Activated CD4-positive, alpha-beta T cell treated with anti-CD3 and anti-CD28 coated beads, Interleukin-2, amount 10 ng/mL, durations not matched to agents 24 days and 14 days (primary cell): ENCODE measurements at regions not wholly inside any gene's neighbourhood (a gene's known extent, or its start where the extent isn't known, plus 50 kb on each side); places are given as distances from the start of the nearest gene placed in this dataset.
"Not testable (repeated sequence)": the region's sequence is repeated elsewhere in the genome, so short reads cannot be mapped to it uniquely, and the experiment has no call there.

Source experiments
- DNase-seq: peaks from one replicate; pipeline ENCODE4 v3.0.0; 2022
- H3K27ac Mint-ChIP-seq: one replicate; pipeline ENCODE4 v1.8.0; 2022; ENCODE audit warnings: mild to moderate bottlenecking, mixed read lengths
- H3K27me3 Mint-ChIP-seq: one replicate; pipeline ENCODE4 v1.8.0; 2022; ENCODE audit warnings: mixed read lengths
- H3K36me3 Mint-ChIP-seq: one replicate; pipeline ENCODE4 v1.8.0; 2022; ENCODE audit warnings: low read depth, mild to moderate bottlenecking, mixed read lengths
- H3K4me1 Mint-ChIP-seq: one replicate; pipeline ENCODE4 v1.8.0; 2021; ENCODE audit warnings: mixed read lengths
- H3K4me3 Mint-ChIP-seq: one replicate; pipeline ENCODE4 v1.8.0; 2022; ENCODE audit warnings: mild to moderate bottlenecking, moderate library complexity, mixed read lengths
- H3K9me3 Mint-ChIP-seq: one replicate; pipeline ENCODE4 v1.8.0; 2021; ENCODE audit warnings: mixed read lengths
- intact Hi-C: fragments of 100-400 bp; cut with micrococcal nuclease; formaldehyde crosslinking; loops from one replicate; pipeline ENCODE4 v1.15.1; 2023

GRCh38 chr4:181061787-181062186 lies 1181.4 kb upstream of the TENM3 start:
- Mint-ChIP-seq H3K27ac (no peak overlapping the region), H3K27me3 (no peaks in the 10 kb centered on the region), H3K4me1 (no peaks in the 10 kb centered on the region), H3K36me3 (no peaks in the 10 kb centered on the region), H3K9me3 (peaks cover 3% of the 10 kb centered on the region), H3K4me3 (no peak overlapping the region)
- intact Hi-C loops: no loop called here
- DNase-seq: no peak

GRCh38 chr4:181063212-181063611 lies 1180.0 kb upstream of the TENM3 start:
- H3K27me3 Mint-ChIP-seq: no peaks in the 10 kb centered on the region

GRCh38 chr4:181077341-181077740 lies 1165.9 kb upstream of the TENM3 start:
- intact Hi-C loops: no loop called here
- Mint-ChIP-seq H3K9me3 (no peaks in the 10 kb centered on the region), H3K27me3 (no peaks in the 10 kb centered on the region), H3K27ac (no peak overlapping the region), H3K4me3 (no peak overlapping the region), H3K36me3 (no peaks in the 10 kb centered on the region), H3K4me1 (no peaks in the 10 kb centered on the region)
- DNase-seq: no peak

More at GRCh38 chr4:181063212-181063611, 1180.0 kb upstream of the TENM3 start:
- Mint-ChIP-seq H3K9me3 (peaks cover 4% of the 10 kb centered on the region), H3K27ac (no peak overlapping the region), H3K4me1 (no peaks in the 10 kb centered on the region), H3K4me3 (no peak overlapping the region), H3K36me3 (no peaks in the 10 kb centered on the region)
- intact Hi-C loops: no loop called here
- DNase-seq: no peak

GRCh38 chr4:181078196-181078595 lies 1165.0 kb upstream of the TENM3 start:
- intact Hi-C loops: no loop called here
- Mint-ChIP-seq H3K27ac (no peak overlapping the region), H3K27me3 (no peaks in the 10 kb centered on the region), H3K4me3 (no peak overlapping the region), H3K9me3 (no peaks in the 10 kb centered on the region), H3K4me1 (no peaks in the 10 kb centered on the region), H3K36me3 (no peaks in the 10 kb centered on the region)
- no peak for DNase-seq

GRCh38 chr4:181083757-181084361 lies 1159.3 kb upstream of the TENM3 start:
- no peaks in the 10 kb centered on the region for H3K27me3 Mint-ChIP-seq

GRCh38 chr4:181085557-181085956 lies 1157.6 kb upstream of the TENM3 start:
- Mint-ChIP-seq H3K36me3 (no peaks in the 10 kb centered on the region), H3K4me1 (no peaks in the 10 kb centered on the region), H3K9me3 (no peaks in the 10 kb centered on the region), H3K27me3 (no peaks in the 10 kb centered on the region), H3K4me3 (no peak overlapping the region), H3K27ac (no peak overlapping the region)
- intact Hi-C loops: no loop called here
- DNase-seq: no peak

More at GRCh38 chr4:181083757-181084361, 1159.3 kb upstream of the TENM3 start:
- Mint-ChIP-seq H3K4me1 (no peaks in the 10 kb centered on the region), H3K9me3 (no peaks in the 10 kb centered on the region), H3K36me3 (no peaks in the 10 kb centered on the region), H3K4me3 (no peak overlapping the region), H3K27ac (no peak overlapping the region)
- DNase-seq: no peak
- intact Hi-C loops: no loop called here

- no peak overlapping the region for H3K27ac Mint-ChIP-seq
- H3K4me1 Mint-ChIP-seq: no peaks in the 10 kb centered on the region
- no peaks in the 10 kb centered on the region for H3K36me3 Mint-ChIP-seq
- H3K4me3 Mint-ChIP-seq: no peak overlapping the region
- no peaks in the 10 kb centered on the region for H3K9me3 Mint-ChIP-seq
- intact Hi-C loops: no loop called here
- no peaks in the 10 kb centered on the region for H3K27me3 Mint-ChIP-seq
- no peak for DNase-seq
Observed at GRCh38 chr4:181105487-181105886, 1137.7 kb upstream of the TENM3 start.

- H3K9me3 Mint-ChIP-seq: no peaks in the 10 kb centered on the region
- DNase-seq: no peak
- intact Hi-C loops: no loop called here
- H3K4me1 Mint-ChIP-seq: no peaks in the 10 kb centered on the region
- no peak overlapping the region for H3K4me3 Mint-ChIP-seq
- H3K27me3 Mint-ChIP-seq: no peaks in the 10 kb centered on the region
- H3K27ac Mint-ChIP-seq: no peak overlapping the region
- H3K36me3 Mint-ChIP-seq: no peaks in the 10 kb centered on the region
Observed at GRCh38 chr4:181106398-181106797, 1136.8 kb upstream of the TENM3 start.

- Mint-ChIP-seq H3K27ac (no peak overlapping the region), H3K4me1 (no peaks in the 10 kb centered on the region), H3K4me3 (no peak overlapping the region), H3K27me3 (no peaks in the 10 kb centered on the region), H3K36me3 (no peaks in the 10 kb centered on the region), H3K9me3 (no peaks in the 10 kb centered on the region)
- DNase-seq: no peak
- intact Hi-C loops: no loop called here
Observed at GRCh38 chr4:181108237-181108636, 1135.0 kb upstream of the TENM3 start.

GRCh38 chr4:181119186-181119585 lies 1124.0 kb upstream of the TENM3 start:
- H3K36me3 Mint-ChIP-seq: no peaks in the 10 kb centered on the region
- DNase-seq: no peak
- H3K27ac Mint-ChIP-seq: no peak overlapping the region
- intact Hi-C loops: no loop called here
- H3K9me3 Mint-ChIP-seq: no peaks in the 10 kb centered on the region
- H3K4me1 Mint-ChIP-seq: no peaks in the 10 kb centered on the region
- H3K27me3 Mint-ChIP-seq: no peaks in the 10 kb centered on the region
- H3K4me3 Mint-ChIP-seq: no peak overlapping the region

GRCh38 chr4:181121733-181122132 lies 1121.5 kb upstream of the TENM3 start:
- Mint-ChIP-seq H3K36me3 (no peaks in the 10 kb centered on the region), H3K4me1 (no peaks in the 10 kb centered on the region), H3K27ac (no peak overlapping the region), H3K4me3 (no peak overlapping the region), H3K27me3 (no peaks in the 10 kb centered on the region), H3K9me3 (no peaks in the 10 kb centered on the region)
- intact Hi-C loops: no loop called here
- DNase-seq: no peak

- intact Hi-C loops: no loop called here
- DNase-seq: no peak
- H3K36me3 Mint-ChIP-seq: no peaks in the 10 kb centered on the region
- H3K27me3 Mint-ChIP-seq: no peaks in the 10 kb centered on the region
- no peaks in the 10 kb centered on the region for H3K4me1 Mint-ChIP-seq
- H3K9me3 Mint-ChIP-seq: peaks cover 12% of the 10 kb centered on the region
- H3K4me3 Mint-ChIP-seq: no peak overlapping the region
- H3K27ac Mint-ChIP-seq: no peak overlapping the region
Observed at GRCh38 chr4:181127171-181127570, 1116.0 kb upstream of the TENM3 start.

GRCh38 chr4:181130317-181130716 lies 1112.9 kb upstream of the TENM3 start:
- H3K27ac Mint-ChIP-seq, H3K4me3 Mint-ChIP-seq, H3K36me3 Mint-ChIP-seq, H3K27me3 Mint-ChIP-seq, intact Hi-C loops, DNase-seq, H3K4me1 Mint-ChIP-seq: not testable (repeated sequence)
- peaks cover 16% of the 10 kb centered on the region for H3K9me3 Mint-ChIP-seq

GRCh38 chr4:181137351-181137750 lies 1105.9 kb upstream of the TENM3 start:
- Mint-ChIP-seq H3K36me3 (no peaks in the 10 kb centered on the region), H3K9me3 (peaks cover 4% of the 10 kb centered on the region), H3K4me3 (no peak overlapping the region), H3K27me3 (no peaks in the 10 kb centered on the region), H3K27ac (no peak overlapping the region), H3K4me1 (no peaks in the 10 kb centered on the region)
- DNase-seq: no peak
- intact Hi-C loops: no loop called here

GRCh38 chr4:181138116-181138515 lies 1105.1 kb upstream of the TENM3 start:
- H3K36me3 Mint-ChIP-seq: no peaks in the 10 kb centered on the region
- no peak for DNase-seq
- no peak overlapping the region for H3K27ac Mint-ChIP-seq
- intact Hi-C loops: no loop called here
- H3K27me3 Mint-ChIP-seq: no peaks in the 10 kb centered on the region
- peaks cover 4% of the 10 kb centered on the region for H3K9me3 Mint-ChIP-seq
- no peaks in the 10 kb centered on the region for H3K4me1 Mint-ChIP-seq
- H3K4me3 Mint-ChIP-seq: no peak overlapping the region
